PC-3 (cell line): ENCODE measurements at regions not wholly inside any gene's neighbourhood (a gene's known extent, or its start where the extent isn't known, plus 50 kb on each side); places are given as distances from the start of the nearest gene placed in this dataset.

Experiments used
- ATAC-seq: fragments of 200-7000 bp; cut with Tn5 transposase; 2 replicates; pipeline ENCODE4 v1.9.1; 2020; ENCODE audit warnings: mild to moderate bottlenecking, moderate library complexity
- BruUV-seq: library from RNA; stranded (reverse); fragments of 400-500 nt; replicated peaks from 2 replicates; lab custom pipeline; 2021; lab: Mats Ljungman, UMichigan
- CTCF ChIA-PET: fragments of 300-600 bp; sonication (Branson Sonifier 250); formaldehyde crosslinking; loops from one replicate; lab custom pipeline; 2022; ENCODE audit warnings: antibody characterized with exemption; lab: Charles Lee
- POLR2A ChIA-PET: fragments of 300-600 bp; sonication (Branson Sonifier 250); formaldehyde crosslinking; loops from one replicate; lab custom pipeline; 2022; ENCODE audit warnings: antibody characterized with exemption; ENCODE audit not compliant: unreplicated experiment; lab: Charles Lee
- DNase-seq: peaks from one replicate; pipeline ENCODE4 v3.0.0-alpha.2; 2015
- H2AFZ ChIP-seq: fragments of 300-600 bp; sonication (generic); 2 replicates; pipeline ENCODE4 v1.6.0; 2016; ENCODE audit warnings: antibody characterized with exemption, low read length
- H3F3A ChIP-seq: fragments of 300-600 bp; sonication (generic); one replicate; pipeline ENCODE4 v1.6.0; 2017; ENCODE audit warnings: antibody characterized with exemption, low read length, control low read depth, mild to moderate bottlenecking; ENCODE audit not compliant: unreplicated experiment
- H3K27ac ChIP-seq: fragments of 300-600 bp; sonication (generic); 2 replicates; pipeline ENCODE4 v1.5.1; 2016; ENCODE audit warnings: mild to moderate bottlenecking, low read length
- H3K27me3 ChIP-seq: fragments of 300-600 bp; sonication (generic); 2 replicates; pipeline ENCODE4 v1.6.1; 2016; ENCODE audit warnings: low read length, mixed read lengths
- H3K36me3 ChIP-seq: fragments of 300-600 bp; sonication (generic); 2 replicates; pipeline ENCODE4 v1.6.1; 2016; ENCODE audit warnings: low read depth, mixed run types, low read length, mixed read lengths
- H3K4me1 ChIP-seq: fragments of 300-600 bp; sonication (generic); 2 replicates; pipeline ENCODE4 v1.5.1; 2016; ENCODE audit warnings: low read length; ENCODE audit not compliant: insufficient read depth
- H3K4me2 ChIP-seq: fragments of 300-600 bp; sonication (generic); 2 replicates; pipeline ENCODE4 v1.6.0; 2016; ENCODE audit warnings: low read length
- H3K4me3 ChIP-seq: fragments of 300-600 bp; sonication (generic); 2 replicates; pipeline ENCODE4 v1.5.1; 2016; ENCODE audit warnings: mild to moderate bottlenecking, low read length, mixed read lengths
- H3K79me2 ChIP-seq: fragments of 300-600 bp; sonication (generic); 2 replicates; pipeline ENCODE4 v1.6.1; 2017; ENCODE audit warnings: low read length, mixed read lengths
- H3K9ac ChIP-seq: fragments of 300-600 bp; sonication (generic); 2 replicates; pipeline ENCODE4 v1.6.0; 2016; ENCODE audit warnings: mild to moderate bottlenecking, low read length
- H3K9me2 ChIP-seq: fragments of 300-600 bp; sonication (generic); replicated peaks from 2 replicates; pipeline ENCODE4 v1.6.1; 2016; ENCODE audit warnings: mixed run types, low read length, mixed read lengths
- H3K9me3 ChIP-seq: fragments of 300-600 bp; sonication (generic); 2 replicates; pipeline ENCODE4 v1.6.1; 2016; ENCODE audit warnings: low read length, mixed read lengths
- H4K20me1 ChIP-seq: fragments of 300-600 bp; sonication (generic); 2 replicates; pipeline ENCODE4 v1.6.1; 2016; ENCODE audit warnings: low read length, mixed read lengths
- EZH2 ChIP-seq: fragments of 300-600 bp; sonication (generic); IDR thresholded peaks from one replicate; pipeline ENCODE4 v1.6.1; 2017; ENCODE audit warnings: antibody characterized with exemption, mild to moderate bottlenecking, low read length; ENCODE audit not compliant: unreplicated experiment
- EZH2phosphoT487 ChIP-seq: fragments of 300-600 bp; sonication (generic); IDR thresholded peaks from 2 replicates; pipeline ENCODE4 v1.6.1; 2018; ENCODE audit warnings: mild to moderate bottlenecking, antibody characterized with exemption, low read length, borderline replicate concordance
- intact Hi-C: fragments of 100-400 bp; cut with micrococcal nuclease; formaldehyde crosslinking; loops from 2 replicates; pipeline ENCODE4 v1.9.0; 2023
- TF ChIP-seq, protein P1 (sequence below): fragments of 300-600 bp; sonication (generic); conservative IDR thresholded peaks from 2 replicates; pipeline ENCODE4 v1.5.1; 2017; ENCODE audit warnings: antibody characterized with exemption, low read depth, mild to moderate bottlenecking, low read length

DNA sequence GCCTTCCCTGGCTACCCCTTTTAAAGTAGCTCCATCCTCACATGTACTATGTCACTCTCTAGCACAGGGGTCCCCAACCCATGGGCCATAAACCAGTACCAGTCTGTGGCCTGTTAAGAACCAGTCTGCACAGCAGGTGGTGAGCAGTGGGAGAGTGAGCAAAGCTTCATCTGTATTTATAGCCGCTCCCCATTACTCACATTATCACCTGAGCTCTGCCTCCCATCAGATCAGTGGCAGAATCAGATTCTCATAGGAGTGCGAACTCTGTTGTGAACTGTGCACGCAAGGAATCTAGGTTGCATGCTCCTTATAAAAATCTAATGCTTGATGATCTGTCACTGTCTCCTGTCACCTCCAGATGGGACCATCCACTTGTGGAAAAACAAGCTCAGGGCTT is 116.6 kb upstream of the FOXD3 start:
- no peaks in the 10 kb centered on the region for H3K36me3 ChIP-seq
- no peak overlapping the region for H3K27ac ChIP-seq
- no peak for DNase-seq
- no peaks in the 10 kb centered on the region for H4K20me1 ChIP-seq
- no peaks in the 10 kb centered on the region for H3K4me1 ChIP-seq
- H3K9ac ChIP-seq = no peak overlapping the region
- intact Hi-C loops = no loop called here
- no peaks in the 10 kb centered on the region for H3K9me2 ChIP-seq
- CTCF ChIA-PET = no interaction called here
- BruUV-seq = no TSS peak
- no peaks in the 10 kb centered on the region for H3F3A ChIP-seq
- peaks cover 77% of the 10 kb centered on the region for H3K27me3 ChIP-seq
- POLR2A ChIA-PET = no interaction called here
- no peak overlapping the region for H3K4me3 ChIP-seq
- no peak overlapping the region for H2AFZ ChIP-seq
- ATAC-seq = no peak
- no peak overlapping the region for H3K4me2 ChIP-seq
- no peaks in the 10 kb centered on the region for H3K79me2 ChIP-seq
- TF ChIP-seq, protein P1, sequence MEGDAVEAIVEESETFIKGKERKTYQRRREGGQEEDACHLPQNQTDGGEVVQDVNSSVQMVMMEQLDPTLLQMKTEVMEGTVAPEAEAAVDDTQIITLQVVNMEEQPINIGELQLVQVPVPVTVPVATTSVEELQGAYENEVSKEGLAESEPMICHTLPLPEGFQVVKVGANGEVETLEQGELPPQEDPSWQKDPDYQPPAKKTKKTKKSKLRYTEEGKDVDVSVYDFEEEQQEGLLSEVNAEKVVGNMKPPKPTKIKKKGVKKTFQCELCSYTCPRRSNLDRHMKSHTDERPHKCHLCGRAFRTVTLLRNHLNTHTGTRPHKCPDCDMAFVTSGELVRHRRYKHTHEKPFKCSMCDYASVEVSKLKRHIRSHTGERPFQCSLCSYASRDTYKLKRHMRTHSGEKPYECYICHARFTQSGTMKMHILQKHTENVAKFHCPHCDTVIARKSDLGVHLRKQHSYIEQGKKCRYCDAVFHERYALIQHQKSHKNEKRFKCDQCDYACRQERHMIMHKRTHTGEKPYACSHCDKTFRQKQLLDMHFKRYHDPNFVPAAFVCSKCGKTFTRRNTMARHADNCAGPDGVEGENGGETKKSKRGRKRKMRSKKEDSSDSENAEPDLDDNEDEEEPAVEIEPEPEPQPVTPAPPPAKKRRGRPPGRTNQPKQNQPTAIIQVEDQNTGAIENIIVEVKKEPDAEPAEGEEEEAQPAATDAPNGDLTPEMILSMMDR = no peak
- TF ChIP-seq EZH2 (no peak), EZH2phosphoT487 (no peak)
- H3K9me3 ChIP-seq = no peaks in the 10 kb centered on the region

DNA sequence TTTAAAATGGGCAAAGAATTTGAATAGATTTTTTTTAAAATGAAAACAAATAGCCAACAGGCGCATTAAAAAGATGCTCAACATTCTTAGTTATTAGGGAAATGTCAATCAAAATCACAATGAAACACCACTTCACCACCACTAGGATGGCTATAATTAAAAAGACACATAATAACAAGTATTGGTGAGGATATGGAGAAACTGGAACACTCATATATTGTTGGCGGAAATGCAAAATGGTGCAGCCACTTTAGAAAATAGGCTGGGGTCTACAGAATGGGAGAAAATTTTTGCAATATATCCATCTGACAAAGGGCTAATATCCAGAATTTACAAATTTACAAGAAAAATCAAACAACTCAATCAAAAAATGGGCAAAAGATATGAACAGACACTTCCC is 107.8 kb upstream of the FOXD3 start:
- Histone ChIP-seq H3K27ac (no peak overlapping the region), H3K4me3 (no peak overlapping the region), H3K79me2 (no peaks in the 10 kb centered on the region), H4K20me1 (no peaks in the 10 kb centered on the region), H3K9ac (no peak overlapping the region), H3K36me3 (no peaks in the 10 kb centered on the region), H3K27me3 (peaks cover 41% of the 10 kb centered on the region), H3K4me1 (no peaks in the 10 kb centered on the region), H3F3A (no peaks in the 10 kb centered on the region), H2AFZ (no peak overlapping the region), H3K4me2 (no peak overlapping the region), H3K9me2 (no peaks in the 10 kb centered on the region), H3K9me3 (no peaks in the 10 kb centered on the region)
- ATAC-seq = no peak
- no TSS peak for BruUV-seq
- TF ChIP-seq EZH2 = no peak
- TF ChIP-seq, protein P1 = no peak
- TF ChIP-seq EZH2phosphoT487 = no peak
- ChIA-PET CTCF (no interaction called here), POLR2A (no interaction called here)
- intact Hi-C loops = no loop called here
- DNase-seq = no peak

DNA sequence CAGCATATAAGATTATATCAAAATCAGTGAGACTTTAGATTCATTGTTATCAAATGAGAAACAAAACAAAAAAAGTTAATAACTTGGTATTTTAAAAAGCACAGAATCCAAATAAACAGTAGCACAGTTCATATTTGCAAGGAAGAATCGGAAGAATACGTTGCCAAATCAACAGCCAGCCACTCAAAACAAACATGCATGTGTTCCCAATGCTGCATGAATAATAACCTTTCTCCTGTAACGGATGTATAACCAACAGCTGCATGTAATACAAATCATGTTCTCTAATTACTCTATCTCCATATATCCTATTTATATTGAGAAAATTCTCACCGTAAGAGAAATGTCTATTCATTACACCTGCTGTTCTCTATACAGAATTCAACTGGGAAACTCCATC is 98.9 kb upstream of the FOXD3 start:
- Histone ChIP-seq H4K20me1 (no peaks in the 10 kb centered on the region), H3K27ac (no peak overlapping the region), H3K36me3 (no peaks in the 10 kb centered on the region), H3K79me2 (no peaks in the 10 kb centered on the region), H3K4me1 (no peaks in the 10 kb centered on the region), H3K9me2 (no peaks in the 10 kb centered on the region), H3F3A (no peaks in the 10 kb centered on the region), H3K9me3 (no peaks in the 10 kb centered on the region), H3K27me3 (peaks cover 27% of the 10 kb centered on the region), H3K9ac (no peak overlapping the region), H2AFZ (no peak overlapping the region), H3K4me2 (no peak overlapping the region), H3K4me3 (no peak overlapping the region)
- CTCF ChIA-PET = no interaction called here
- TF ChIP-seq, protein P1 = no peak
- TF ChIP-seq EZH2phosphoT487 (no peak), EZH2 (no peak)
- POLR2A ChIA-PET = no interaction called here
- DNase-seq = no peak
- no TSS peak for BruUV-seq
- intact Hi-C loops = no loop called here
- ATAC-seq = no peak
